Osteocyte (in vitro differentiated cells): ENCODE measurements at regions not wholly inside any gene's neighbourhood (a gene's known extent, or its start where the extent isn't known, plus 50 kb on each side); places are given as distances from the start of the nearest gene placed in this dataset.

ENCODE experiments used
- DNase-seq: peaks from one replicate; pipeline ENCODE4 v3.0.0; 2021; ENCODE audit warnings: mixed read lengths; ENCODE audit not compliant: unreplicated experiment; ENCODE audit errors: extremely low spot score
- H3K27ac Mint-ChIP-seq: one replicate; pipeline ENCODE4 v1.8.0; 2021; ENCODE audit warnings: mild to moderate bottlenecking, mixed read lengths; ENCODE audit not compliant: unreplicated experiment
- H3K27me3 Mint-ChIP-seq: one replicate; pipeline ENCODE4 v1.8.0; 2021; ENCODE audit warnings: mixed read lengths; ENCODE audit not compliant: unreplicated experiment
- H3K36me3 Mint-ChIP-seq: one replicate; pipeline ENCODE4 v1.8.0; 2021; ENCODE audit warnings: mixed read lengths; ENCODE audit not compliant: unreplicated experiment
- H3K4me1 Mint-ChIP-seq: one replicate; pipeline ENCODE4 v1.8.0; 2021; ENCODE audit warnings: mixed read lengths; ENCODE audit not compliant: unreplicated experiment
- H3K4me3 Mint-ChIP-seq: one replicate; pipeline ENCODE4 v1.8.0; 2021; ENCODE audit warnings: mild to moderate bottlenecking, moderate library complexity, mixed read lengths; ENCODE audit not compliant: unreplicated experiment
- H3K9me3 Mint-ChIP-seq: one replicate; pipeline ENCODE4 v1.8.0; 2021; ENCODE audit warnings: mixed read lengths; ENCODE audit not compliant: unreplicated experiment
- CTCF ChIP-seq: fragments of 200-600 bp; sonication (generic); IDR thresholded peaks from 2 replicates; pipeline ENCODE4 v1.5.0; 2021; ENCODE audit warnings: antibody characterized with exemption, mild to moderate bottlenecking, moderate library complexity

GRCh38 chr4:187236209-187236890, 512.7 kb upstream of the FAT1 start:
- peaks cover 46% of the 10 kb centered on the region for H3K4me1 Mint-ChIP-seq
- H3K9me3 Mint-ChIP-seq = no peaks in the 10 kb centered on the region
- no peak for TF ChIP-seq CTCF
- DNase-seq = no peak
- H3K36me3 Mint-ChIP-seq = no peaks in the 10 kb centered on the region
- no peak overlapping the region for H3K4me3 Mint-ChIP-seq
- no peaks in the 10 kb centered on the region for H3K27me3 Mint-ChIP-seq
- peak overlapping the region; percentile 39 for H3K27ac Mint-ChIP-seq

- Mint-ChIP-seq H3K4me3 (no peak overlapping the region), H3K27ac (no peak overlapping the region), H3K9me3 (peaks cover 4% of the 10 kb centered on the region), H3K27me3 (no peaks in the 10 kb centered on the region), H3K36me3 (no peaks in the 10 kb centered on the region), H3K4me1 (peaks cover 46% of the 10 kb centered on the region)
- no peak for TF ChIP-seq CTCF
- no peak for DNase-seq
Measured at GRCh38 chr4:187238646-187239045, 515.0 kb upstream of the FAT1 start.

- H3K27me3 Mint-ChIP-seq = no peaks in the 10 kb centered on the region
- H3K27ac Mint-ChIP-seq = peak overlapping the region; percentile 45
- no peak for TF ChIP-seq CTCF
- H3K36me3 Mint-ChIP-seq = no peaks in the 10 kb centered on the region
- DNase-seq = no peak
- H3K4me3 Mint-ChIP-seq = no peak overlapping the region
- H3K9me3 Mint-ChIP-seq = peaks cover 8% of the 10 kb centered on the region
- H3K4me1 Mint-ChIP-seq = peaks cover 20% of the 10 kb centered on the region
Measured at GRCh38 chr4:187251896-187252295, 528.2 kb upstream of the FAT1 start.

- DNase-seq = no peak
- no peaks in the 10 kb centered on the region for H3K36me3 Mint-ChIP-seq
- no peak overlapping the region for H3K27ac Mint-ChIP-seq
- H3K4me1 Mint-ChIP-seq = peaks cover 19% of the 10 kb centered on the region
- no peak overlapping the region for H3K4me3 Mint-ChIP-seq
- TF ChIP-seq CTCF = no peak
- H3K27me3 Mint-ChIP-seq = no peaks in the 10 kb centered on the region
- peaks cover 6% of the 10 kb centered on the region for H3K9me3 Mint-ChIP-seq
Measured at GRCh38 chr4:187256897-187257296, 533.2 kb upstream of the FAT1 start.

GRCh38 chr4:187258651-187259401, 535.2 kb upstream of the FAT1 start:
- TF ChIP-seq CTCF = no peak
- Mint-ChIP-seq H3K4me1 (peaks cover 15% of the 10 kb centered on the region), H3K36me3 (no peaks in the 10 kb centered on the region), H3K27ac (no peak overlapping the region), H3K4me3 (no peak overlapping the region), H3K27me3 (no peaks in the 10 kb centered on the region), H3K9me3 (no peaks in the 10 kb centered on the region)
- no peak for DNase-seq
